Keratinocyte (primary cell): ENCODE measurements at regions not wholly inside any gene's neighbourhood (a gene's known extent, or its start where the extent isn't known, plus 50 kb on each side); places are given as distances from the start of the nearest gene placed in this dataset.

Experiments used
- EZH2 ChIP-seq: IDR thresholded peaks from one replicate; pipeline ENCODE4 v1.6.1; 2012; ENCODE audit warnings: inconsistent platforms, mild to moderate bottlenecking, low read length, moderate library complexity
- TF ChIP-seq, protein P1 (sequence below), 3 experiments: IDR thresholded peaks in 1 of 3; conservative IDR thresholded peaks in 1 of 3; optimal IDR thresholded peaks in 1 of 3; 2 replicates in 2 of 3; 3 replicates in 1 of 3; pipeline versions ENCODE3 to v1.5.1; 2011; ENCODE audit warnings: low read length in 3 of 3, mild to moderate bottlenecking in 3 of 3, moderate library complexity in 2 of 3, control low read depth in 1 of 3, inconsistent platforms in 1 of 3; ENCODE audit not compliant: insufficient read depth in 2 of 3; ENCODE audit errors: extremely low read depth in 1 of 3

DNA sequence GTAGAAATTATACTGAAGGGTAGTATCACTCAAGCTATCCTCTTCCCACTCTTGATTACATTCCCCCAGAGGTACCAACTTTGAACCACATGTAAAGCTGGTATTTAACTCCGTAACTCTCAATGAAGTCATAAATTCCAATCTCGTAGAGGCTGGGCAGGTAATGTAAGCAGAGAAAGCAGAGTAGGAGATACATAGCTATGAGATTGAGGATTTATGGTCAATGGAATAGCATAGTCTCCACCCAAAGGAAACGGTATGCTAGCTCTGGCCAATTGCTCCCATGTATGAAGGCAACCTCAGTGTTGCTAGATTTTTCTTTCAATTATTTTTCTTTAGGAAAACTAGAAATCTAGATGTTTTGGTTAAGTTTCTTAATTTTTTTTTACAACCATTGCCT lies 163.1 kb upstream of the NRIP1 start:
- TF ChIP-seq, protein P1, sequence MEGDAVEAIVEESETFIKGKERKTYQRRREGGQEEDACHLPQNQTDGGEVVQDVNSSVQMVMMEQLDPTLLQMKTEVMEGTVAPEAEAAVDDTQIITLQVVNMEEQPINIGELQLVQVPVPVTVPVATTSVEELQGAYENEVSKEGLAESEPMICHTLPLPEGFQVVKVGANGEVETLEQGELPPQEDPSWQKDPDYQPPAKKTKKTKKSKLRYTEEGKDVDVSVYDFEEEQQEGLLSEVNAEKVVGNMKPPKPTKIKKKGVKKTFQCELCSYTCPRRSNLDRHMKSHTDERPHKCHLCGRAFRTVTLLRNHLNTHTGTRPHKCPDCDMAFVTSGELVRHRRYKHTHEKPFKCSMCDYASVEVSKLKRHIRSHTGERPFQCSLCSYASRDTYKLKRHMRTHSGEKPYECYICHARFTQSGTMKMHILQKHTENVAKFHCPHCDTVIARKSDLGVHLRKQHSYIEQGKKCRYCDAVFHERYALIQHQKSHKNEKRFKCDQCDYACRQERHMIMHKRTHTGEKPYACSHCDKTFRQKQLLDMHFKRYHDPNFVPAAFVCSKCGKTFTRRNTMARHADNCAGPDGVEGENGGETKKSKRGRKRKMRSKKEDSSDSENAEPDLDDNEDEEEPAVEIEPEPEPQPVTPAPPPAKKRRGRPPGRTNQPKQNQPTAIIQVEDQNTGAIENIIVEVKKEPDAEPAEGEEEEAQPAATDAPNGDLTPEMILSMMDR (optimal IDR thresholded peaks at IDR 0.05 in 1 of 3, IDR thresholded peaks at IDR 0.05 in 1 of 3, conservative IDR thresholded peaks at IDR 0.05 in 1 of 3; ENCODE audit: extremely low read depth in 1 of 3, insufficient read depth in 2 of 3, low read length in 3 of 3) = no peak
- TF ChIP-seq EZH2 = no peak
